H9 (cell line): ENCODE measurements at regions not wholly inside any gene's neighbourhood (a gene's known extent, or its start where the extent isn't known, plus 50 kb on each side); places are given as distances from the start of the nearest gene placed in this dataset.

Source experiments
- DNase-seq: peaks from one replicate; pipeline ENCODE4 v3.0.0-alpha.2; 2017
- H2AFZ ChIP-seq: one replicate; pipeline ENCODE4 v1.6.1; 2013; ENCODE audit warnings: mild to moderate bottlenecking, low read length, control low read depth, moderate library complexity
- H2AK5ac ChIP-seq: 2 replicates; pipeline ENCODE4 v1.6.1; 2013; ENCODE audit warnings: low read length, control low read depth, mixed read lengths; ENCODE audit not compliant: insufficient read length
- H2BK120ac ChIP-seq: one replicate; pipeline ENCODE4 v1.6.1; 2013; ENCODE audit warnings: low read depth, mild to moderate bottlenecking, low read length, control low read depth, inconsistent platforms; ENCODE audit not compliant: poor library complexity, severe bottlenecking
- H2BK12ac ChIP-seq: 2 replicates; pipeline ENCODE4 v1.6.1; 2013; ENCODE audit warnings: low read length, control low read depth, mixed read lengths, low read depth; ENCODE audit not compliant: insufficient read length
- H2BK15ac ChIP-seq: 2 replicates; pipeline ENCODE4 v1.6.1; 2013; ENCODE audit warnings: low read depth, low read length, control low read depth
- H2BK20ac ChIP-seq: one replicate; pipeline ENCODE4 v1.6.1; 2013; ENCODE audit warnings: low read depth, mild to moderate bottlenecking, low read length, control low read depth, inconsistent platforms; ENCODE audit not compliant: poor library complexity, severe bottlenecking
- H2BK5ac ChIP-seq: 2 replicates; pipeline ENCODE4 v1.6.1; 2013; ENCODE audit warnings: low read length, control low read depth, mixed read lengths; ENCODE audit not compliant: insufficient read length
- H3K14ac ChIP-seq: 2 replicates; pipeline ENCODE4 v1.6.1; 2013; ENCODE audit warnings: low read length, control low read depth; ENCODE audit not compliant: insufficient read depth
- H3K18ac ChIP-seq: 2 replicates; pipeline ENCODE4 v1.6.1; 2013; ENCODE audit warnings: low read depth, mild to moderate bottlenecking, mixed read lengths, low read length, control low read depth; ENCODE audit not compliant: insufficient read length
- H3K23ac ChIP-seq: 2 replicates; pipeline ENCODE4 v1.6.1; 2013; ENCODE audit warnings: low read length, control low read depth, mixed read lengths, low read depth; ENCODE audit not compliant: insufficient read length
- H3K23me2 ChIP-seq: 2 replicates; pipeline ENCODE4 v1.6.1; 2013; ENCODE audit warnings: low read depth, mild to moderate bottlenecking, mixed read lengths, low read length, control low read depth; ENCODE audit not compliant: insufficient read length, poor library complexity, severe bottlenecking
- H3K27ac ChIP-seq: 2 replicates; pipeline ENCODE4 v1.5.1; 2013; ENCODE audit warnings: low read length, control low read depth, mixed read lengths, low read depth; ENCODE audit not compliant: insufficient read length
- H3K27me3 ChIP-seq: 2 replicates; pipeline ENCODE4 v1.6.1; 2013; ENCODE audit warnings: low read length, control low read depth, inconsistent platforms; ENCODE audit not compliant: insufficient read depth
- H3K4ac ChIP-seq: 2 replicates; pipeline ENCODE4 v1.6.1; 2013; ENCODE audit warnings: low read depth, mild to moderate bottlenecking, control low read depth, inconsistent platforms, low read length, moderate library complexity
- H3K4me1 ChIP-seq: 2 replicates; pipeline ENCODE4 v1.6.1; 2013; ENCODE audit warnings: low read length, control low read depth, inconsistent platforms; ENCODE audit not compliant: insufficient read depth
- H3K4me2 ChIP-seq: 2 replicates; pipeline ENCODE4 v1.6.1; 2013; ENCODE audit warnings: low read length, control low read depth, mixed read lengths; ENCODE audit not compliant: insufficient read length, insufficient read depth
- H3K56ac ChIP-seq: 2 replicates; pipeline ENCODE4 v1.6.1; 2013; ENCODE audit warnings: low read depth, mild to moderate bottlenecking, mixed read lengths, low read length, control low read depth; ENCODE audit not compliant: insufficient read length
- H3K79me1 ChIP-seq: 2 replicates; pipeline ENCODE4 v1.6.1; 2013; ENCODE audit warnings: low read depth, mild to moderate bottlenecking, moderate library complexity, low read length, control low read depth, inconsistent platforms; ENCODE audit not compliant: insufficient read depth, poor library complexity, severe bottlenecking
- H3K79me2 ChIP-seq: 2 replicates; pipeline ENCODE4 v1.6.1; 2013; ENCODE audit warnings: low read length, control low read depth, inconsistent platforms; ENCODE audit not compliant: insufficient read depth
- H3K9ac ChIP-seq: 2 replicates; pipeline ENCODE4 v1.6.1; 2013; ENCODE audit warnings: low read length, control low read depth, mixed read lengths; ENCODE audit not compliant: insufficient read length; ENCODE audit errors: extremely low read depth
- H3K9me3 ChIP-seq: one replicate; pipeline ENCODE4 v1.6.1; 2013; ENCODE audit warnings: low read depth, low read length, inconsistent platforms; ENCODE audit not compliant: control insufficient read depth
- H3T11ph ChIP-seq: one replicate; pipeline ENCODE4 v1.6.1; 2013; ENCODE audit warnings: mild to moderate bottlenecking, low read length, control low read depth, inconsistent platforms
- H4K20me1 ChIP-seq: one replicate; pipeline ENCODE4 v1.6.1; 2013; ENCODE audit not compliant: control insufficient read depth, insufficient read length, insufficient read depth
- H4K5ac ChIP-seq: 2 replicates; pipeline ENCODE4 v1.6.1; 2013; ENCODE audit warnings: low read depth, mild to moderate bottlenecking, mixed read lengths, low read length, control low read depth; ENCODE audit not compliant: insufficient read length
- H4K8ac ChIP-seq: replicated peaks from 2 replicates; pipeline ENCODE4 v1.6.1; 2013; ENCODE audit warnings: low read length, control low read depth, mixed read lengths, low read depth; ENCODE audit not compliant: insufficient read length
- H4K91ac ChIP-seq: 2 replicates; pipeline ENCODE4 v1.6.1; 2013; ENCODE audit warnings: low read depth, mild to moderate bottlenecking, moderate library complexity, mixed read lengths, low read length, control low read depth; ENCODE audit not compliant: insufficient read length
- H3K27ac Mint-ChIP-seq, 3 experiments: 2 replicates in 2 of 3; 3 replicates in 1 of 3; pipeline ENCODE4 v1.8.0; 2020 to 2021; ENCODE audit warnings: mixed read lengths in 3 of 3, mild to moderate bottlenecking in 1 of 3, moderate library complexity in 1 of 3
- H3K27me3 Mint-ChIP-seq: 2 replicates; pipeline ENCODE4 v1.8.0; 2021; ENCODE audit warnings: low read depth, mild to moderate bottlenecking, moderate library complexity, mixed read lengths
- H3K36me3 Mint-ChIP-seq, 3 experiments: 2 replicates in 2 of 3; 3 replicates in 1 of 3; pipeline ENCODE4 v1.8.0; 2020 to 2021; ENCODE audit warnings: low read depth in 3 of 3, mixed read lengths in 3 of 3; ENCODE audit not compliant: insufficient read depth in 1 of 3
- H3K4me1 Mint-ChIP-seq, 2 experiments: 2 replicates each; pipeline ENCODE4 v1.8.0; 2020; ENCODE audit warnings: mixed read lengths in 2 of 2
- H3K4me3 Mint-ChIP-seq, 2 experiments: 2 replicates in 1 of 2; 3 replicates in 1 of 2; pipeline ENCODE4 v1.8.0; 2020 to 2021; ENCODE audit warnings: mild to moderate bottlenecking in 2 of 2, mixed read lengths in 2 of 2, moderate library complexity in 1 of 2
- H3K9me3 Mint-ChIP-seq, 2 experiments: 2 replicates in 1 of 2; 3 replicates in 1 of 2; pipeline ENCODE4 v1.8.0; 2020; ENCODE audit warnings: mild to moderate bottlenecking in 2 of 2, mixed read lengths in 2 of 2, moderate library complexity in 1 of 2
- CTCF ChIP-seq: fragments of 200-600 bp; sonication (generic); conservative IDR thresholded peaks from 3 replicates; pipeline ENCODE4 v1.8.0; 2021; ENCODE audit warnings: antibody characterized with exemption, mild to moderate bottlenecking
- WGBS: extraction: QIAGEN DNeasy Blood & Tissue Kit; methylation state at CpG from one replicate; pipeline ENCODE4 v1.1.7; 2013; ENCODE audit warnings: missing lambda C conversion rate, low lambda C conversion rate, mixed read lengths; ENCODE audit not compliant: insufficient read length; ENCODE audit errors: extremely low coverage; 5-methylcytosine and 5-hydroxymethylcytosine counted together

GRCh38 chr3:105997466-105997799, 128.6 kb upstream of the CBLB start:
- H2AFZ ChIP-seq = no peak overlapping the region
- no peak overlapping the region for H3T11ph ChIP-seq
- H3K4ac ChIP-seq = no peak overlapping the region
- no peak overlapping the region for H2BK120ac ChIP-seq
- H3K4me1 ChIP-seq = no peaks in the 10 kb centered on the region
- no peak overlapping the region for H4K5ac ChIP-seq
- no peaks in the 10 kb centered on the region for H4K20me1 ChIP-seq
- H3K18ac ChIP-seq = no peak overlapping the region
- H3K27ac Mint-ChIP-seq = no peak overlapping the region
- no CpG with 5 or more reads among the region's 1 CpG for WGBS
- no peaks in the 10 kb centered on the region for H3K9me3 ChIP-seq
- H2AK5ac ChIP-seq = no peak overlapping the region
- H3K4me3 Mint-ChIP-seq = no peak overlapping the region
- H2BK20ac ChIP-seq = no peak overlapping the region
- H4K91ac ChIP-seq = no peak overlapping the region
- TF ChIP-seq CTCF = no peak
- no peaks in the 10 kb centered on the region for H3K27me3 Mint-ChIP-seq
- peaks cover 0 to 5% (median 0%) of the 10 kb centered on the region in 3 experiments; a peak in 1 of 7 replicates for H3K36me3 Mint-ChIP-seq
- H3K79me2 ChIP-seq = no peaks in the 10 kb centered on the region
- H2BK12ac ChIP-seq = no peak overlapping the region
- H2BK15ac ChIP-seq = no peak overlapping the region
- no peak overlapping the region for H3K4me2 ChIP-seq
- H3K9ac ChIP-seq = no peak overlapping the region
- no peak overlapping the region for H3K27ac ChIP-seq
- H3K4me1 Mint-ChIP-seq = no peaks in the 10 kb centered on the region
- H3K56ac ChIP-seq = no peak overlapping the region
- peaks cover 0 to 11% of the 10 kb centered on the region in 2 experiments; a peak in 4 of 5 replicates for H3K9me3 Mint-ChIP-seq
- H3K23me2 ChIP-seq = no peaks in the 10 kb centered on the region
- no peak overlapping the region for H2BK5ac ChIP-seq
- no peak overlapping the region for H3K23ac ChIP-seq
- no peaks in the 10 kb centered on the region for H3K27me3 ChIP-seq
- DNase-seq = no peak
- H4K8ac ChIP-seq = no peak overlapping the region
- no peaks in the 10 kb centered on the region for H3K79me1 ChIP-seq
- H3K14ac ChIP-seq = no peak overlapping the region
